ENCODE measurements at regions not wholly inside any gene's neighbourhood (a gene's known extent, or its start where the extent isn't known, plus 50 kb on each side); places are given as distances from the start of the nearest gene placed in this dataset.

DNA sequence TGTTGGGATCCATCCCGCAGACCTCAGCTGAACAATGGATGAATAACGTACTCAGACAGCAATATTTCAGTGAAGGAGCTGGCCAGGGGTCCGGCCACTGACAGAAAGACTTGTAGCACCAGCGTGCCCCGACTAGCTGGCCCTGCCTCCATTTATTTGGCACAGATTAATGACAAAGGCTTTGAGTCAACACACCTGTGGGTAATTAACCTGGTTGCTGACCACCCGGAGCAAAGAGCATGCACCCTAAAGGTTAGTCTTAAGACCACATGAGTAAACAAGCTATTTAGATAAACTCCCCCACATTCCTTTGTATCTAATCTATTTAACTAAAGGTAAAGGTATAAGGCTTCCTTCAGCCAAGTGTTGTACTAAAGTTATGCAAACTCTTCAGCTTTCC lies 868.6 kb downstream of the LRFN5 start:
- DNase-seq = no peak
- H2BK5ac ChIP-seq (ENCODE audit: low read depth, low read length, poor library complexity) = no peak overlapping the region
- H2AFZ ChIP-seq (ENCODE audit: insufficient read depth, low read length, poor library complexity) = no peak overlapping the region
- WGBS (ENCODE audit: extremely low coverage, insufficient coverage, insufficient read length) = no CpG with 5 or more reads among the region's 6 CpGs
- H4K8ac ChIP-seq (ENCODE audit: low read depth, low read length) = no peak overlapping the region
- H3K18ac ChIP-seq (ENCODE audit: low read length) = no peak overlapping the region
- no peak overlapping the region for H4K91ac ChIP-seq (ENCODE audit: low read depth, low read length)
- no peak overlapping the region for H2AK5ac ChIP-seq (ENCODE audit: low read length)
- no peak overlapping the region for H2BK12ac ChIP-seq (ENCODE audit: low read length)
- H3K79me2 ChIP-seq (ENCODE audit: control insufficient read depth, insufficient read depth, low read length, poor library complexity) = no peaks in the 10 kb centered on the region
- no peak overlapping the region for H3K23ac ChIP-seq (ENCODE audit: low read length)
- H3K27ac ChIP-seq (ENCODE audit: low read depth, low read length) = no peak overlapping the region
- no peak overlapping the region for H3K4ac ChIP-seq (ENCODE audit: low read depth, low read length)
- H3K36me3 ChIP-seq (ENCODE audit: control insufficient read depth in 1 of 2, insufficient read depth in 2 of 2, low read length in 2 of 2) = no peaks in the 10 kb centered on the region
- H3K4me1 ChIP-seq (ENCODE audit: control insufficient read depth in 1 of 2, insufficient read depth in 2 of 2, low read length in 2 of 2) = no peaks in the 10 kb centered on the region
- H3K9ac ChIP-seq (ENCODE audit: low read length) = no peak overlapping the region
- no peak overlapping the region for H3K4me3 ChIP-seq (ENCODE audit: low read depth, low read length)
- H3K14ac ChIP-seq (ENCODE audit: low read length) = no peak overlapping the region
- no peaks in the 10 kb centered on the region for H3K9me3 ChIP-seq (ENCODE audit: insufficient read depth, low read depth, low read length)
- H3K79me1 ChIP-seq (ENCODE audit: low read length) = no peaks in the 10 kb centered on the region
- no peak overlapping the region for H3K4me2 ChIP-seq (ENCODE audit: low read length)
- H4K12ac ChIP-seq (ENCODE audit: low read depth, low read length) = no peak overlapping the region
- H3K27me3 ChIP-seq (ENCODE audit: insufficient read depth, low read length) = no peaks in the 10 kb centered on the region
- H2BK120ac ChIP-seq (ENCODE audit: insufficient read depth, low read length, poor library complexity) = no peak overlapping the region

- Histone ChIP-seq H2AK5ac (ENCODE audit: low read length) (no peak overlapping the region), H3K36me3 (ENCODE audit: control insufficient read depth in 1 of 2, insufficient read depth in 2 of 2, low read length in 2 of 2) (no peaks in the 10 kb centered on the region), H3K79me2 (ENCODE audit: control insufficient read depth, insufficient read depth, low read length, poor library complexity) (no peaks in the 10 kb centered on the region), H3K4me2 (ENCODE audit: low read length) (no peak overlapping the region), H3K4me1 (ENCODE audit: control insufficient read depth in 1 of 2, insufficient read depth in 2 of 2, low read length in 2 of 2) (no peaks in the 10 kb centered on the region), H3K9ac (ENCODE audit: low read length) (no peak overlapping the region), H2BK120ac (ENCODE audit: insufficient read depth, low read length, poor library complexity) (no peak overlapping the region), H4K12ac (ENCODE audit: low read depth, low read length) (no peak overlapping the region), H3K27me3 (ENCODE audit: insufficient read depth, low read length) (no peaks in the 10 kb centered on the region), H3K27ac (ENCODE audit: low read depth, low read length) (no peak overlapping the region), H3K14ac (ENCODE audit: low read length) (no peak overlapping the region), H3K9me3 (ENCODE audit: insufficient read depth, low read depth, low read length) (no peaks in the 10 kb centered on the region), H3K4me3 (ENCODE audit: low read depth, low read length) (no peak overlapping the region), H3K4ac (ENCODE audit: low read depth, low read length) (no peak overlapping the region), H3K18ac (ENCODE audit: low read length) (no peak overlapping the region), H4K8ac (ENCODE audit: low read depth, low read length) (no peak overlapping the region), H4K91ac (ENCODE audit: low read depth, low read length) (no peak overlapping the region), H2BK5ac (ENCODE audit: low read depth, low read length, poor library complexity) (no peak overlapping the region), H3K79me1 (ENCODE audit: low read length) (no peaks in the 10 kb centered on the region), H3K23ac (ENCODE audit: low read length) (no peak overlapping the region), H2AFZ (ENCODE audit: insufficient read depth, low read length, poor library complexity) (no peak overlapping the region), H2BK12ac (ENCODE audit: low read length) (no peak overlapping the region)
- WGBS (ENCODE audit: extremely low coverage, insufficient coverage, insufficient read length) = no CpG with 5 or more reads among the region's 3 CpGs
- no peak for DNase-seq
Observed at GRCh38 chr14:42470427-42470719, 863.7 kb downstream of the LRFN5 start.

GRCh38 chr14:42469637-42470426 lies 863.2 kb downstream of the LRFN5 start:
- Histone ChIP-seq H3K36me3 (ENCODE audit: control insufficient read depth in 1 of 2, insufficient read depth in 2 of 2, low read length in 2 of 2) (no peaks in the 10 kb centered on the region), H3K18ac (ENCODE audit: low read length) (no peak overlapping the region), H4K12ac (ENCODE audit: low read depth, low read length) (no peak overlapping the region), H3K4me1 (ENCODE audit: control insufficient read depth in 1 of 2, insufficient read depth in 2 of 2, low read length in 2 of 2) (no peaks in the 10 kb centered on the region), H2BK12ac (ENCODE audit: low read length) (no peak overlapping the region), H2AK5ac (ENCODE audit: low read length) (no peak overlapping the region), H3K14ac (ENCODE audit: low read length) (no peak overlapping the region), H3K79me2 (ENCODE audit: control insufficient read depth, insufficient read depth, low read length, poor library complexity) (no peaks in the 10 kb centered on the region), H3K27ac (ENCODE audit: low read depth, low read length) (no peak overlapping the region), H2BK120ac (ENCODE audit: insufficient read depth, low read length, poor library complexity) (no peak overlapping the region), H2BK5ac (ENCODE audit: low read depth, low read length, poor library complexity) (no peak overlapping the region), H3K79me1 (ENCODE audit: low read length) (no peaks in the 10 kb centered on the region), H3K4me3 (ENCODE audit: low read depth, low read length) (no peak overlapping the region), H3K23ac (ENCODE audit: low read length) (no peak overlapping the region), H2AFZ (ENCODE audit: insufficient read depth, low read length, poor library complexity) (no peak overlapping the region), H3K4me2 (ENCODE audit: low read length) (no peak overlapping the region), H3K9me3 (ENCODE audit: insufficient read depth, low read depth, low read length) (no peaks in the 10 kb centered on the region), H3K4ac (ENCODE audit: low read depth, low read length) (no peak overlapping the region), H4K8ac (ENCODE audit: low read depth, low read length) (no peak overlapping the region), H3K27me3 (ENCODE audit: insufficient read depth, low read length) (no peaks in the 10 kb centered on the region), H4K91ac (ENCODE audit: low read depth, low read length) (no peak overlapping the region), H3K9ac (ENCODE audit: low read length) (no peak overlapping the region)
- no CpG with 5 or more reads among the region's 6 CpGs for WGBS (ENCODE audit: extremely low coverage, insufficient coverage, insufficient read length)
- DNase-seq = no peak

DNA sequence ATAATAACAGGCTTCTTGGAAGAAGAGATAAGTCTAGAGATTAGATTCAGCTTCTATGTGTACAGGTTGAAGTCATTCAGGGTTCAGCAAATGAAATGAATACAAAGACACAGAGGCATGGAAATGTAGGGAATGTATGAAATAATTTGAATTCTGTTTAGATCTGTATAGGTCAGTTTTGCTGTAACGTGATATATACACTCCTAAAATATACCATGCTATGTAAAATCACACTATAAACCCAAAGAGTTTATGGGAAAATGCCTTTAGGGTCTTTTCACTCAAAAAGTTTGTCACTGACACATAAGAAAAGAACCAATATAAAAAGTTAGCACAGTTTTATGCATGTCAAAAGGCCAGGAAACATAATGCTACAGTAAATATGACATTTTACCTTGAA lies 854.0 kb downstream of the LRFN5 start:
- Histone ChIP-seq H2BK120ac (ENCODE audit: insufficient read depth, low read length, poor library complexity) (no peak overlapping the region), H4K91ac (ENCODE audit: low read depth, low read length) (no peak overlapping the region), H3K27me3 (ENCODE audit: insufficient read depth, low read length) (no peaks in the 10 kb centered on the region), H3K4me1 (ENCODE audit: control insufficient read depth in 1 of 2, insufficient read depth in 2 of 2, low read length in 2 of 2) (no peaks in the 10 kb centered on the region), H2BK12ac (ENCODE audit: low read length) (no peak overlapping the region), H3K4ac (ENCODE audit: low read depth, low read length) (no peak overlapping the region), H4K8ac (ENCODE audit: low read depth, low read length) (no peak overlapping the region), H3K9ac (ENCODE audit: low read length) (no peak overlapping the region), H2BK5ac (ENCODE audit: low read depth, low read length, poor library complexity) (no peak overlapping the region), H4K12ac (ENCODE audit: low read depth, low read length) (no peak overlapping the region), H3K4me2 (ENCODE audit: low read length) (no peak overlapping the region), H3K27ac (ENCODE audit: low read depth, low read length) (no peak overlapping the region), H3K4me3 (ENCODE audit: low read depth, low read length) (no peak overlapping the region), H3K79me1 (ENCODE audit: low read length) (no peaks in the 10 kb centered on the region), H3K9me3 (ENCODE audit: insufficient read depth, low read depth, low read length) (no peaks in the 10 kb centered on the region), H3K23ac (ENCODE audit: low read length) (no peak overlapping the region), H2AFZ (ENCODE audit: insufficient read depth, low read length, poor library complexity) (no peak overlapping the region), H2AK5ac (ENCODE audit: low read length) (no peak overlapping the region), H3K36me3 (ENCODE audit: control insufficient read depth in 1 of 2, insufficient read depth in 2 of 2, low read length in 2 of 2) (no peaks in the 10 kb centered on the region), H3K18ac (ENCODE audit: low read length) (no peak overlapping the region), H3K79me2 (ENCODE audit: control insufficient read depth, insufficient read depth, low read length, poor library complexity) (no peaks in the 10 kb centered on the region), H3K14ac (ENCODE audit: low read length) (no peak overlapping the region)
- no CpG with 5 or more reads among the region's 1 CpG for WGBS (ENCODE audit: extremely low coverage, insufficient coverage, insufficient read length)
- DNase-seq = no peak
